GM12878 (cell line): ENCODE measurements at regions not wholly inside any gene's neighbourhood (a gene's known extent, or its start where the extent isn't known, plus 50 kb on each side); places are given as distances from the start of the nearest gene placed in this dataset.

Experiments
- ATAC-seq: fragments of 200-7000 bp; cut with Tn5 transposase; 3 replicates; pipeline ENCODE4 v1.9.1; 2020; ENCODE audit warnings: mild to moderate bottlenecking, moderate library complexity
- BruUV-seq: library from RNA; stranded (reverse); fragments of 400-500 nt; replicated peaks from 2 replicates; lab custom pipeline; 2021; lab: Mats Ljungman, UMichigan
- CTCF ChIA-PET: fragments of 300-600 bp; sonication (Branson Sonifier 250); formaldehyde crosslinking; extraction: SDS; loops from one replicate; lab custom pipeline; 2021; ENCODE audit warnings: inconsistent platforms; lab: Yijun Ruan, JAX
- POLR2A ChIA-PET: fragments of 350-600 bp; formaldehyde crosslinking; extraction: SDS; loops from one replicate; lab custom pipeline; 2021; ENCODE audit warnings: inconsistent platforms; lab: Charles Lee
- RAD21 ChIA-PET: fragments of 300-600 bp; sonication (Branson Sonifier 250); formaldehyde crosslinking; loops from one replicate; lab custom pipeline; 2023; ENCODE audit warnings: antibody characterized with exemption; ENCODE audit not compliant: unreplicated experiment; lab: Charles Lee
- SMC1A ChIA-PET: fragments of 300-600 bp; sonication (Branson Sonifier 250); formaldehyde crosslinking; loops from one replicate; lab custom pipeline; 2023; ENCODE audit not compliant: unreplicated experiment, uncharacterized antibody; lab: Charles Lee
- DNase-seq: peaks from one replicate; pipeline ENCODE4 v3.0.0-alpha.2; 2011; ENCODE audit warnings: low read depth, low spot score
- FAIRE-seq: peaks from 3 replicates; lab custom pipeline; 2011; peaks lifted over from hg19 to GRCh38; lab: Jason Lieb, UNC
- H2AFZ ChIP-seq: 2 replicates; pipeline ENCODE4 v1.6.0; 2011; ENCODE audit warnings: low read depth, low read length, control low read depth; ENCODE audit not compliant: control insufficient read depth
- H3K27ac ChIP-seq: 2 replicates; pipeline ENCODE4 v1.5.1; 2011; ENCODE audit warnings: control low read depth; ENCODE audit not compliant: control insufficient read depth, insufficient read depth
- H3K27me3 ChIP-seq, 2 experiments: replicated peaks in 1 of 2; 2 replicates each; pipeline versions ENCODE4 v1.6.0 to v1.6.1; 2011; ENCODE audit warnings: low read length in 1 of 2; ENCODE audit not compliant: control insufficient read depth in 2 of 2, insufficient read depth in 2 of 2
- H3K36me3 ChIP-seq, 2 experiments: 2 replicates each; pipeline ENCODE4 v1.5.1; 2011; ENCODE audit warnings: low read length in 1 of 2; ENCODE audit not compliant: control insufficient read depth in 2 of 2, insufficient read depth in 2 of 2
- H3K4me1 ChIP-seq: 2 replicates; pipeline ENCODE4 v1.6.1; 2011; ENCODE audit warnings: mild to moderate bottlenecking, low read length, moderate library complexity, mixed read lengths; ENCODE audit not compliant: control insufficient read depth, insufficient read depth
- H3K4me2 ChIP-seq: 2 replicates; pipeline ENCODE4 v1.6.0; 2011; ENCODE audit warnings: control low read depth; ENCODE audit not compliant: control insufficient read depth, insufficient read depth
- H3K4me3 ChIP-seq: fragments of 200-600 bp; sonication (generic); 2 replicates; pipeline ENCODE4 v1.5.1; 2016
- H3K79me2 ChIP-seq: 2 replicates; pipeline ENCODE4 v1.6.0; 2011; ENCODE audit warnings: low read length; ENCODE audit not compliant: control insufficient read depth, insufficient read depth
- H3K9ac ChIP-seq: 2 replicates; pipeline ENCODE4 v1.8.0; 2011; ENCODE audit warnings: low read length, control low read depth, mixed read lengths; ENCODE audit not compliant: control insufficient read depth, insufficient read depth
- H3K9me3 ChIP-seq: replicated peaks from 3 replicates; pipeline ENCODE4 v1.5.1; 2011; ENCODE audit warnings: mild to moderate bottlenecking, low read length; ENCODE audit not compliant: control insufficient read depth, insufficient read depth
- H4K20me1 ChIP-seq: 2 replicates; pipeline ENCODE4 v1.6.0; 2011; ENCODE audit not compliant: control insufficient read depth, insufficient read depth
- EED ChIP-seq: sonication (generic); IDR thresholded peaks from 2 replicates; pipeline ENCODE4 v1.6.1; 2016; ENCODE audit warnings: antibody characterized with exemption, low read depth
- GATAD2B ChIP-seq: fragments of 450-650 bp; conservative IDR thresholded peaks from 2 replicates; pipeline ENCODE4 v1.6.1; 2017; ENCODE audit warnings: low read depth, mild to moderate bottlenecking, moderate library complexity
- HDAC6 ChIP-seq: fragments of 200-600 bp; sonication (generic); IDR thresholded peaks from one replicate; pipeline ENCODE4 v1.8.0; 2017; ENCODE audit warnings: antibody characterized with exemption; ENCODE audit not compliant: unreplicated experiment
- KLF5 ChIP-seq: fragments of 450-650 bp; IDR thresholded peaks from 2 replicates; pipeline ENCODE4 v1.6.1; 2014; ENCODE audit warnings: mild to moderate bottlenecking; ENCODE audit not compliant: partially characterized antibody
- MYB ChIP-seq: fragments of 150-350 bp; IDR thresholded peaks from 2 replicates; pipeline ENCODE4 v1.6.1; 2014; ENCODE audit warnings: mild to moderate bottlenecking, low read depth, low read length, borderline replicate concordance
- NFXL1 ChIP-seq: fragments of 450-650 bp; IDR thresholded peaks from 2 replicates; pipeline ENCODE4 v1.6.1; 2017; ENCODE audit warnings: antibody characterized with exemption, mild to moderate bottlenecking, borderline replicate concordance
- NRF1 ChIP-seq: conservative IDR thresholded peaks from 2 replicates; pipeline ENCODE4 v1.6.1; 2011; ENCODE audit warnings: mild to moderate bottlenecking, low read depth, low read length, improper control_type of control experiment
- PML ChIP-seq: IDR thresholded peaks from 2 replicates; pipeline ENCODE4 v1.6.1; 2012; ENCODE audit warnings: low read length, inconsistent platforms
- SIN3A ChIP-seq: IDR thresholded peaks from 2 replicates; pipeline ENCODE4 v1.6.1; 2012; ENCODE audit warnings: low read depth, low read length, improper control_type of control experiment
- STAT1 ChIP-seq: fragments of 450-650 bp; conservative IDR thresholded peaks from 2 replicates; pipeline ENCODE4 v1.6.1; 2014; ENCODE audit warnings: antibody characterized with exemption, mild to moderate bottlenecking
- SUZ12 ChIP-seq: fragments of 200-600 bp; sonication (generic); IDR thresholded peaks from one replicate; pipeline ENCODE4 v1.6.1; 2018; ENCODE audit warnings: antibody characterized with exemption, mild to moderate bottlenecking; ENCODE audit not compliant: unreplicated experiment
- TCF7 ChIP-seq: IDR thresholded peaks from 2 replicates; pipeline ENCODE4 v1.6.1; 2014; ENCODE audit warnings: antibody characterized with exemption, borderline replicate concordance
- ZBED1 ChIP-seq: IDR thresholded peaks from 2 replicates; pipeline ENCODE4 v1.6.1; 2016; ENCODE audit warnings: borderline replicate concordance
- ZZZ3 ChIP-seq: IDR thresholded peaks from 2 replicates; pipeline ENCODE4 v1.6.1; 2011; ENCODE audit warnings: low read depth; ENCODE audit not compliant: control insufficient read depth, insufficient read length
- WGBS: methylation state at CpG from one replicate; pipeline ENCODE4 v1.1.6; 2016; ENCODE audit warnings: low lambda C conversion rate; ENCODE audit not compliant: insufficient replicate concordance, insufficient coverage; ENCODE audit errors: missing lambda C conversion rate; 5-methylcytosine and 5-hydroxymethylcytosine counted together
- in situ Hi-C: fragments of 300-500 bp; cut with MboI; formaldehyde crosslinking; loops from 9 replicates; pipeline ENCODE4 v1.14.3; 2018; ENCODE audit warnings: mixed read lengths
- intact Hi-C: fragments of 100-400 bp; cut with micrococcal nuclease; formaldehyde crosslinking; loops from one replicate; pipeline ENCODE4 v1.14.2; 2022; ENCODE audit not compliant: unreplicated experiment
- TF ChIP-seq, protein P1 (sequence below): IDR thresholded peaks from 2 replicates; pipeline ENCODE4 v1.6.1; 2012; ENCODE audit warnings: low read depth, low read length, improper control_type of control experiment
- TF ChIP-seq, protein P2 (sequence below): fragments of 450-650 bp; IDR thresholded peaks from 2 replicates; pipeline ENCODE4 v1.6.1; 2017; ENCODE audit warnings: mild to moderate bottlenecking

DNA sequence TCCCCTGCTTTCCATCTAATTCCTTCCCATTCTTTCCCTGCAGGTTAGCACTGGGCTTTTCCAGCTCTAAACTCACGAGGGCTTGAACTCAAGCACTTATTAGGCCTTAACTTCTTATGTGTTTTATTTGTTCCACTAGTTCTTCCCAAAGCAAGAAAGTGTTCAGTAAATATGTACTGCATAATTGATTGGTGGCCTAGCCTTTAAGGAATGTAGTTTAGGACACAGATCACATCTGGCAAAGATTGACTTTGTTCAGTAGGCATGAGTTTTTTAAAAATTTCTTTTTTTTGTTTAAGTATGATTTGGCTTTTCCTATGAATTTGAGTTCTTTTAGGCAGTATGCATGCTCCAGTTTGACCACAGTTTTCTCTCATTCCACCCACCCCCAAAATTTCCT is 285.2 kb downstream of the NPR3 start:
- no peak overlapping the region for H3K27ac ChIP-seq
- intact Hi-C loops (no loop called here), in situ Hi-C loops (no loop called here)
- ChIA-PET POLR2A (no interaction called here), CTCF (no interaction called here), SMC1A (no interaction called here), RAD21 (no interaction called here)
- no peaks in the 10 kb centered on the region for H3K36me3 ChIP-seq
- ATAC-seq = no peak
- no peaks in the 10 kb centered on the region for H3K4me1 ChIP-seq
- FAIRE-seq = no peak
- H3K4me2 ChIP-seq = no peak overlapping the region
- no peak overlapping the region for H3K4me3 ChIP-seq
- no peaks in the 10 kb centered on the region for H3K27me3 ChIP-seq
- no peak for TF ChIP-seq SIN3A
- 0% methylated on average over 1 of the region's 1 CpG for WGBS
- no peaks in the 10 kb centered on the region for H4K20me1 ChIP-seq
- no peaks in the 10 kb centered on the region for H3K79me2 ChIP-seq
- no peak for DNase-seq
- H3K9ac ChIP-seq = no peak overlapping the region
- no peaks in the 10 kb centered on the region for H3K9me3 ChIP-seq
- H2AFZ ChIP-seq = no peak overlapping the region
- BruUV-seq = no TSS peak

DNA sequence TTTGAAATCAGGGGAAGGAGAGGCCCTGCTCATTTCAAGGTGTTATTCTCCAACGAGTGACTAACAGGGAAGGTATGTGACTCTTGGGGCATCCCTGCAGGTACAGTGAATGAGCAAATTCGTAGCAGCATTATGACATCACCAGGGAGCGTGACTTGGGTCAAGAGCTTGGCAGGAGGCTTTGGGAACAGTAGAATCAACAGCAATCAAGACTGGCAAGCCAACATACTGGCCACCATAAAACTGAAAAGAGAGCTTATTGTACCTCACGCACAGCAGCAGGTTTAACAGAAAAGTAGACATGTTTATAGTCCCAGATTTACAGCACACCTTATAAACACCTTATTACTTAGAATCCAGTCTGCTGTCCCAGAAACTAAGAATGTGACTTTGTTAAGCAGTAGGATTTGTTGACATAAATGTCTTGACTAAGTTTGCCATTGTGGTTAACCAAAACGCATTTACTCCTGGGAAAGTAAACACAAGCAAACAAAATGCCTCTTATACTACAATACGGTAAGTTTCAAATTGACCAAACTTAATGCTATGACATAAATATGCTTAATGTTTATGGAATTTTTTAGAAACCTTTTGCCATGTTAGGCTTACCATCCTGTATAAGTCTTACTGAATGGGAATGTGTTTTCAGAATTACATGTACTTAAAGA is 297.8 kb downstream of the NPR3 start:
- ATAC-seq (no peak), DNase-seq (no peak), FAIRE-seq (no peak)
- ChIA-PET CTCF (no interaction called here), RAD21 (no interaction called here), SMC1A (no interaction called here), POLR2A (no interaction called here)
- Histone ChIP-seq H3K4me3 (no peak overlapping the region), H3K79me2 (no peaks in the 10 kb centered on the region), H3K9ac (no peak overlapping the region), H3K27ac (no peak overlapping the region), H3K4me1 (no peaks in the 10 kb centered on the region), H3K27me3 (no peaks in the 10 kb centered on the region), H2AFZ (no peak overlapping the region), H4K20me1 (no peaks in the 10 kb centered on the region), H3K4me2 (no peak overlapping the region), H3K9me3 (no peaks in the 10 kb centered on the region), H3K36me3 (no peaks in the 10 kb centered on the region)
- intact Hi-C loops (no loop called here), in situ Hi-C loops (no loop called here)
- 29% methylated on average over 6 of the region's 6 CpGs for WGBS
- no TSS peak for BruUV-seq
- no peak for TF ChIP-seq ZZZ3
- no peak for TF ChIP-seq SUZ12
- TF ChIP-seq EED = no peak
- TF ChIP-seq ZBED1 = no peak
- TF ChIP-seq GATAD2B = no peak
- TF ChIP-seq HDAC6 = no peak
- TF ChIP-seq PML = no peak
- no peak for TF ChIP-seq TCF7
- TF ChIP-seq, protein P1, sequence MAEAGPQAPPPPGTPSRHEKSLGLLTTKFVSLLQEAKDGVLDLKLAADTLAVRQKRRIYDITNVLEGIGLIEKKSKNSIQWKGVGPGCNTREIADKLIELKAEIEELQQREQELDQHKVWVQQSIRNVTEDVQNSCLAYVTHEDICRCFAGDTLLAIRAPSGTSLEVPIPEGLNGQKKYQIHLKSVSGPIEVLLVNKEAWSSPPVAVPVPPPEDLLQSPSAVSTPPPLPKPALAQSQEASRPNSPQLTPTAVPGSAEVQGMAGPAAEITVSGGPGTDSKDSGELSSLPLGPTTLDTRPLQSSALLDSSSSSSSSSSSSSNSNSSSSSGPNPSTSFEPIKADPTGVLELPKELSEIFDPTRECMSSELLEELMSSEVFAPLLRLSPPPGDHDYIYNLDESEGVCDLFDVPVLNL = no peak
- TF ChIP-seq KLF5 = no peak
- TF ChIP-seq, protein P2, sequence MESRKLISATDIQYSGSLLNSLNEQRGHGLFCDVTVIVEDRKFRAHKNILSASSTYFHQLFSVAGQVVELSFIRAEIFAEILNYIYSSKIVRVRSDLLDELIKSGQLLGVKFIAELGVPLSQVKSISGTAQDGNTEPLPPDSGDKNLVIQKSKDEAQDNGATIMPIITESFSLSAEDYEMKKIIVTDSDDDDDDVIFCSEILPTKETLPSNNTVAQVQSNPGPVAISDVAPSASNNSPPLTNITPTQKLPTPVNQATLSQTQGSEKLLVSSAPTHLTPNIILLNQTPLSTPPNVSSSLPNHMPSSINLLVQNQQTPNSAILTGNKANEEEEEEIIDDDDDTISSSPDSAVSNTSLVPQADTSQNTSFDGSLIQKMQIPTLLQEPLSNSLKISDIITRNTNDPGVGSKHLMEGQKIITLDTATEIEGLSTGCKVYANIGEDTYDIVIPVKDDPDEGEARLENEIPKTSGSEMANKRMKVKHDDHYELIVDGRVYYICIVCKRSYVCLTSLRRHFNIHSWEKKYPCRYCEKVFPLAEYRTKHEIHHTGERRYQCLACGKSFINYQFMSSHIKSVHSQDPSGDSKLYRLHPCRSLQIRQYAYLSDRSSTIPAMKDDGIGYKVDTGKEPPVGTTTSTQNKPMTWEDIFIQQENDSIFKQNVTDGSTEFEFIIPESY = no peak
- no peak for TF ChIP-seq NFXL1
- TF ChIP-seq MYB = no peak
- TF ChIP-seq NRF1 = no peak
- TF ChIP-seq STAT1 = no peak
